ENCODE measurements at regions not wholly inside any gene's neighbourhood (a gene's known extent, or its start where the extent isn't known, plus 50 kb on each side); places are given as distances from the start of the nearest gene placed in this dataset.

DNA sequence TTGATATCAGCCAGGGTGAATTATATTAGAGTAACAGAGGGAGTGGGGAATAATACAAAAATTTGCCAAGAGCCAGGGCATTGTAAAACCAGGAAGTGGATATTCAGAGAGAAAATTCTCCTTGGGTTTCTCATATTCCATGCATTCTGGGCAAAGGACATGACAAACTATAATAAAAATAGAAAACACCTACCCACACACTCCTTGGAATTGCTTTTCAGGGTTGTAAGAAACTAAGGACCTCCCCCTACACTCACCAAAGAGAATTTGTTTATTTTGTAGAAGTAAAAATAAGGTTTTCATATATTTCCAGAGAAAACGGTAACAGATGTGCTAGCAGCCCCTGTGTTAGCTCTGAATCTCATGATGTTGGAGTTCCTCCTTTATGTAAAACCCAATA lies 649.6 kb downstream of the SLITRK1 start:
- no peak for TF ChIP-seq ZFX (IDR thresholded peaks at IDR 0.05)
- TF ChIP-seq, protein P1, sequence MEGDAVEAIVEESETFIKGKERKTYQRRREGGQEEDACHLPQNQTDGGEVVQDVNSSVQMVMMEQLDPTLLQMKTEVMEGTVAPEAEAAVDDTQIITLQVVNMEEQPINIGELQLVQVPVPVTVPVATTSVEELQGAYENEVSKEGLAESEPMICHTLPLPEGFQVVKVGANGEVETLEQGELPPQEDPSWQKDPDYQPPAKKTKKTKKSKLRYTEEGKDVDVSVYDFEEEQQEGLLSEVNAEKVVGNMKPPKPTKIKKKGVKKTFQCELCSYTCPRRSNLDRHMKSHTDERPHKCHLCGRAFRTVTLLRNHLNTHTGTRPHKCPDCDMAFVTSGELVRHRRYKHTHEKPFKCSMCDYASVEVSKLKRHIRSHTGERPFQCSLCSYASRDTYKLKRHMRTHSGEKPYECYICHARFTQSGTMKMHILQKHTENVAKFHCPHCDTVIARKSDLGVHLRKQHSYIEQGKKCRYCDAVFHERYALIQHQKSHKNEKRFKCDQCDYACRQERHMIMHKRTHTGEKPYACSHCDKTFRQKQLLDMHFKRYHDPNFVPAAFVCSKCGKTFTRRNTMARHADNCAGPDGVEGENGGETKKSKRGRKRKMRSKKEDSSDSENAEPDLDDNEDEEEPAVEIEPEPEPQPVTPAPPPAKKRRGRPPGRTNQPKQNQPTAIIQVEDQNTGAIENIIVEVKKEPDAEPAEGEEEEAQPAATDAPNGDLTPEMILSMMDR (conservative IDR thresholded peaks at IDR 0.05), result no peak
- H3K27ac ChIP-seq, result no peak overlapping the region

GRCh38 chr13:83229574-83230305 lies 652.5 kb downstream of the SLITRK1 start:
- H3K27ac ChIP-seq, result no peak overlapping the region
- TF ChIP-seq ZFX (IDR thresholded peaks at IDR 0.05), result no peak
- TF ChIP-seq, protein P1 (conservative IDR thresholded peaks at IDR 0.05), result no peak

GRCh38 chr13:83223546-83223945 lies 658.7 kb downstream of the SLITRK1 start:
- no peak for TF ChIP-seq ZFX (IDR thresholded peaks at IDR 0.05)
- TF ChIP-seq, protein P1 (conservative IDR thresholded peaks at IDR 0.05), result no peak

DNA sequence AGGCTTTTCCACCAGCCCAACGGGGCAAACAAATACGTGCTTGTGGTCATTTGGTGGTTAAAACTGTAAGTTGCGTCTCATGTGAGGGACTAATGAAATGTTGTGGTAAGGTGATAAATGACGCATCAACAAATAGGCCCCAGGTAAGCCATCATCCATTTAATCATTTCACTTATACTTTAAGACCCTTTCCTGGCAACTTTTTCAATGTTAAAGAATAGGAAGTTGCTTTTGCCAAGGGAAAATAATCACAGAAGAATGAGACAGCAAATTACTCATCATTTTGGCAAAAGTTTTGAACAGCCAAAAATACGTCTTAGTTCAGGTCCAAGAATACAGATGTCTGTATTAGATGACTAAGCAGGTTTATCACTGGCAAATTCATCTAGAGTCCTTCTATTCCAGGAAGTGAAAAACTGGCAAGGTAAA lies 660.4 kb downstream of the SLITRK1 start:
- no peak for TF ChIP-seq ZFX (IDR thresholded peaks at IDR 0.05)
- TF ChIP-seq, protein P1 (conservative IDR thresholded peaks at IDR 0.05), result no peak
- H3K27ac ChIP-seq, result no peak overlapping the region

More at GRCh38 chr13:83223546-83223945, 658.7 kb downstream of the SLITRK1 start:
- H3K27ac ChIP-seq, result no peak overlapping the region

GRCh38 chr13:83221256-83221655 lies 661.0 kb downstream of the SLITRK1 start:
- H3K27ac ChIP-seq, result no peak overlapping the region

GRCh38 chr13:83220241-83220640 lies 662.0 kb downstream of the SLITRK1 start:
- TF ChIP-seq, protein P1 (conservative IDR thresholded peaks at IDR 0.05), result no peak
- no peak for TF ChIP-seq ZFX (IDR thresholded peaks at IDR 0.05)
- H3K27ac ChIP-seq, result no peak overlapping the region

More at GRCh38 chr13:83221256-83221655, 661.0 kb downstream of the SLITRK1 start:
- TF ChIP-seq, protein P1 (conservative IDR thresholded peaks at IDR 0.05), result no peak
- no peak for TF ChIP-seq ZFX (IDR thresholded peaks at IDR 0.05)

- no peak overlapping the region for H3K27ac ChIP-seq
- TF ChIP-seq, protein P1 (conservative IDR thresholded peaks at IDR 0.05), result no peak
- TF ChIP-seq ZFX (IDR thresholded peaks at IDR 0.05), result no peak
These were observed 662.4 kb downstream of the SLITRK1 start for GRCh38 chr13:83219832-83220231.
